Osteoblast (primary cell): ENCODE measurements at regions not wholly inside any gene's neighbourhood (a gene's known extent, or its start where the extent isn't known, plus 50 kb on each side); places are given as distances from the start of the nearest gene placed in this dataset.

Experiments
- DNase-seq: peaks from one replicate; pipeline ENCODE4 v3.0.0; 2011; ENCODE audit warnings: low spot score, mixed read lengths; ENCODE audit not compliant: insufficient read length; ENCODE audit errors: missing footprints
- H2AFZ ChIP-seq: 2 replicates; pipeline ENCODE4 v1.6.0; 2011; ENCODE audit warnings: mild to moderate bottlenecking, low read length
- H3K27ac ChIP-seq: 2 replicates; pipeline ENCODE4 v1.5.1; 2011; ENCODE audit warnings: mild to moderate bottlenecking, low read depth, low read length, moderate library complexity
- H3K27me3 ChIP-seq: 2 replicates; pipeline ENCODE4 v1.6.0; 2012; ENCODE audit warnings: mild to moderate bottlenecking, control low read depth, inconsistent platforms, low read length, moderate library complexity; ENCODE audit not compliant: insufficient read depth
- H3K36me3 ChIP-seq: 2 replicates; pipeline ENCODE4 v1.5.1; 2011; ENCODE audit warnings: mild to moderate bottlenecking, low read length, control low read depth, moderate library complexity; ENCODE audit not compliant: insufficient read depth
- H3K4me1 ChIP-seq: 2 replicates; pipeline ENCODE4 v1.5.1; 2011; ENCODE audit warnings: mild to moderate bottlenecking, low read length, control low read depth, moderate library complexity; ENCODE audit not compliant: insufficient read depth
- H3K4me2 ChIP-seq: 2 replicates; pipeline ENCODE4 v1.6.0; 2011; ENCODE audit warnings: mild to moderate bottlenecking, low read length; ENCODE audit not compliant: insufficient read depth
- H3K4me3 ChIP-seq: fragments of 200-600 bp; sonication (generic); 3 replicates; pipeline ENCODE4 v1.5.1; 2012; ENCODE audit warnings: mild to moderate bottlenecking, low read length, inconsistent platforms; ENCODE audit not compliant: insufficient read depth
- H3K79me2 ChIP-seq: 2 replicates; pipeline ENCODE4 v1.6.0; 2012; ENCODE audit warnings: mild to moderate bottlenecking, low read length, control low read depth, inconsistent platforms; ENCODE audit not compliant: insufficient read depth
- H3K9me3 ChIP-seq: 2 replicates; pipeline ENCODE4 v1.5.1; 2011; ENCODE audit warnings: low read depth, low read length, control low read depth
- H4K20me1 ChIP-seq: 2 replicates; pipeline ENCODE4 v1.6.0; 2012; ENCODE audit warnings: mild to moderate bottlenecking, low read length, control low read depth; ENCODE audit not compliant: insufficient read depth
- TF ChIP-seq, protein P1 (sequence below): IDR thresholded peaks from 2 replicates; pipeline ENCODE4 v1.5.1; 2011; ENCODE audit warnings: mild to moderate bottlenecking, low read depth, low read length, moderate library complexity; ENCODE audit errors: extremely low read depth

DNA sequence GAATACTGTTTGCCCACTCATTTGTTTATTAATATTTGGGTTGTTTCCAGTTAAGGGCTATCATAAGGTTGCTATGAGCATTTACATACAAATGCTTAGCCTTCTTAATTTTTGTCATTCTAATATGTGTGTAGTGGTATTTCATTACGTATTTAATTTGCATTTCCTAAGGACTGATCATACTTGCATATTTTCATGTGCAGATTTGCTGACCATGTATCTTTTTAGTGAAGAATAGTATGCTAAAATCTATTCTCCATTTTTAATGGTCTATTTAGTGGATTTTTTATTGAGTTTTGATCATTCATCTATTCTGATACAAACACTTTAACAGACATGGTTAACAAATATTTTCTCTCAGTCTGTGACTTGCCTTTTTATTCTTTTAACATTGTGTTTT, 949.5 kb downstream of the RAB28 start:
- no peak overlapping the region for H2AFZ ChIP-seq
- no peaks in the 10 kb centered on the region for H3K79me2 ChIP-seq
- no peaks in the 10 kb centered on the region for H4K20me1 ChIP-seq
- H3K4me2 ChIP-seq, result no peak overlapping the region
- H3K27ac ChIP-seq, result no peak overlapping the region
- TF ChIP-seq, protein P1, sequence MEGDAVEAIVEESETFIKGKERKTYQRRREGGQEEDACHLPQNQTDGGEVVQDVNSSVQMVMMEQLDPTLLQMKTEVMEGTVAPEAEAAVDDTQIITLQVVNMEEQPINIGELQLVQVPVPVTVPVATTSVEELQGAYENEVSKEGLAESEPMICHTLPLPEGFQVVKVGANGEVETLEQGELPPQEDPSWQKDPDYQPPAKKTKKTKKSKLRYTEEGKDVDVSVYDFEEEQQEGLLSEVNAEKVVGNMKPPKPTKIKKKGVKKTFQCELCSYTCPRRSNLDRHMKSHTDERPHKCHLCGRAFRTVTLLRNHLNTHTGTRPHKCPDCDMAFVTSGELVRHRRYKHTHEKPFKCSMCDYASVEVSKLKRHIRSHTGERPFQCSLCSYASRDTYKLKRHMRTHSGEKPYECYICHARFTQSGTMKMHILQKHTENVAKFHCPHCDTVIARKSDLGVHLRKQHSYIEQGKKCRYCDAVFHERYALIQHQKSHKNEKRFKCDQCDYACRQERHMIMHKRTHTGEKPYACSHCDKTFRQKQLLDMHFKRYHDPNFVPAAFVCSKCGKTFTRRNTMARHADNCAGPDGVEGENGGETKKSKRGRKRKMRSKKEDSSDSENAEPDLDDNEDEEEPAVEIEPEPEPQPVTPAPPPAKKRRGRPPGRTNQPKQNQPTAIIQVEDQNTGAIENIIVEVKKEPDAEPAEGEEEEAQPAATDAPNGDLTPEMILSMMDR, result no peak
- no peak for DNase-seq
- H3K4me1 ChIP-seq, result no peaks in the 10 kb centered on the region
- H3K27me3 ChIP-seq, result no peaks in the 10 kb centered on the region
- no peaks in the 10 kb centered on the region for H3K36me3 ChIP-seq
- H3K9me3 ChIP-seq, result no peaks in the 10 kb centered on the region
- no peak overlapping the region for H3K4me3 ChIP-seq

DNA sequence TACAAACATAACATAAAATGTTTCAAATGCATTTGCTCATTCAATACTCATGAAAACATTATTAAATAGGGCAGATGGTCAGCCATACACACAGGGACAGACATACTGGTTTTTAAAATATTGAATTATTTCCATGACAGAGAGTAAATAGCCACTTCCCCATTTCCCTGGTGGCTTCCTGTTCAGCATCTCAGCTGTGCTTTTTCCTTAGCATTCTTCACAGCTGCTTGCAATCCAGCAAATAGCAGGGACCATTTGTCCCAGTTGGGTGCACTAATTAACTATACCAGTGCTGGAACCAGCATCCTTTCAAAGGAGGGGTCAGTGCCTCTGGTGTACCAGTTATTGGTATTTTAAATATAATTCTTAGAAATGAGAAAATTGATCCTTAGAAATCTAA, 964.7 kb downstream of the RAB28 start:
- H3K27me3 ChIP-seq, result no peaks in the 10 kb centered on the region
- no peak overlapping the region for H3K4me3 ChIP-seq
- peaks cover 2% of the 10 kb centered on the region for H3K9me3 ChIP-seq
- no peaks in the 10 kb centered on the region for H3K79me2 ChIP-seq
- no peaks in the 10 kb centered on the region for H3K36me3 ChIP-seq
- H2AFZ ChIP-seq, result no peak overlapping the region
- H4K20me1 ChIP-seq, result no peaks in the 10 kb centered on the region
- TF ChIP-seq, protein P1, result no peak
- no peaks in the 10 kb centered on the region for H3K4me1 ChIP-seq
- no peak overlapping the region for H3K4me2 ChIP-seq
- no peak for DNase-seq
- H3K27ac ChIP-seq, result no peak overlapping the region

DNA sequence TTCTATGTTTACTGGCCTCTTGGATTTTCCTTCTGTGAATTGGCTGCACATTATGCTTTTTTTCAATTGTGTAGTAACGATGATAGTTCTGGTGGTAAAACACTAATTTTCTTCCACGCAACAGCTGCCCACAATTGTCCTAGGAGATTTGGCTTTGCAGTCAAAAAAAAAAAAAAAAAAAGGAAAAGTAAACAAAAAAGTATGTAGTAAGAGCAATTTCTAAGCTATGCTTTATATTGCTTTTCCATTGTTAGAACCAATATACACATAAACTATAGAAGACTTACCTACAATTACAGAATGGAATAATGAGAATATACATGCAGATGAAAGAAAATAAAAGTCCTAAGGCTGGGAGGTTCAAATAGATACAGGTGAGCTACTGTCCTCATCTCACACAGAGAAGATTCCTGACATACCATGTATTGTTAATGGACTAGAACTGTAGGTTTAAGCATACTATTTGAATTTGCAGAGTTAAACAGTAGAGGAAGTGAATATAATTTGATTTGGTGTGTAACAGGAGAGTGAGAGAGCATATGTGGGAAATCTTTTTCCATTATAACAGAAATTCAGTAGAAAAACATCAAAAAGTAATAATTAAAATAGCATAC, 976.2 kb downstream of the RAB28 start:
- Histone ChIP-seq H3K79me2 (no peaks in the 10 kb centered on the region), H3K27ac (no peak overlapping the region), H3K27me3 (no peaks in the 10 kb centered on the region), H3K4me2 (no peak overlapping the region), H2AFZ (no peak overlapping the region), H4K20me1 (no peaks in the 10 kb centered on the region), H3K4me1 (no peaks in the 10 kb centered on the region), H3K4me3 (no peak overlapping the region), H3K36me3 (no peaks in the 10 kb centered on the region), H3K9me3 (no peaks in the 10 kb centered on the region)
- TF ChIP-seq, protein P1, result no peak
- DNase-seq, result no peak

DNA sequence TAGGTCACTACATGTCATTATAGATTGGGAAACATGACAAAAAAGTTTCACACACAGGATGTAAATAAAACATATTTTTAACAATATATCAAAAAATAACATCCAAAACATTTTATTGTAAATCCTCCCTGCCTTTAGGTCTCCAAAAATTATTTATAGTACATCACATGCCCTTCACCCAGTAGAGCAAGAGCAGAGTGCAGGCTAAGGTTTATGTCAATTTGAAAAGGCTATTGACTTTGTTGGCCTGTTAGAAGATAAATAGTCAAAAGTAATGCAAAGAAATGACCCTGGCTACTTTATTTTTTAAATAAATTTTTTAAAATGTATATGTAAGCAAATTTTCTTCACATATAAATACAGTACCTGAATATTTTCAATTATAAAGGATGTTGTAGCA, 983.7 kb downstream of the RAB28 start:
- Histone ChIP-seq H3K4me3 (no peak overlapping the region), H3K27ac (no peak overlapping the region), H3K79me2 (no peaks in the 10 kb centered on the region), H3K9me3 (no peaks in the 10 kb centered on the region), H3K27me3 (no peaks in the 10 kb centered on the region), H3K36me3 (no peaks in the 10 kb centered on the region), H2AFZ (no peak overlapping the region), H3K4me2 (no peak overlapping the region), H4K20me1 (no peaks in the 10 kb centered on the region), H3K4me1 (no peaks in the 10 kb centered on the region)
- DNase-seq, result no peak
- TF ChIP-seq, protein P1, result no peak
